ENCODE measurements at regions not wholly inside any gene's neighbourhood (a gene's known extent, or its start where the extent isn't known, plus 50 kb on each side); places are given as distances from the start of the nearest gene placed in this dataset.

GRCh38 chr2:144876013-144876412 is 356.1 kb upstream of the ZEB2 start:
- Histone ChIP-seq H3K36me3 (no peaks in the 10 kb centered on the region), H3K27ac (no peak overlapping the region), H3K4me3 (no peak overlapping the region), H3K27me3 (no peaks in the 10 kb centered on the region), H3K9me3 (no peaks in the 10 kb centered on the region), H3K4me1 (no peaks in the 10 kb centered on the region)
- intact Hi-C loops (cut with DNase I) = no loop called here
- TF ChIP-seq CTCF (IDR thresholded peaks at IDR 0.05) = no peak
- ATAC-seq (no peak), DNase-seq (no peak)

GRCh38 chr2:144875290-144875969 is 355.5 kb upstream of the ZEB2 start:
- DNase-seq (no peak), ATAC-seq (no peak)
- Histone ChIP-seq H3K9me3 (no peaks in the 10 kb centered on the region), H3K27ac (no peak overlapping the region), H3K4me1 (no peaks in the 10 kb centered on the region), H3K4me3 (no peak overlapping the region), H3K36me3 (no peaks in the 10 kb centered on the region), H3K27me3 (no peaks in the 10 kb centered on the region)
- no peak for TF ChIP-seq CTCF (IDR thresholded peaks at IDR 0.05)
- intact Hi-C loops (cut with DNase I) = no loop called here

- DNase-seq = no peak
- Histone ChIP-seq H3K4me1 (no peaks in the 10 kb centered on the region), H3K4me3 (no peak overlapping the region), H3K9me3 (no peaks in the 10 kb centered on the region), H3K27ac (no peak overlapping the region), H3K27me3 (no peaks in the 10 kb centered on the region), H3K36me3 (no peaks in the 10 kb centered on the region)
- intact Hi-C loops (cut with DNase I) = no loop called here
- ATAC-seq = no peak
- no peak for TF ChIP-seq CTCF (IDR thresholded peaks at IDR 0.05)
These were observed 345.8 kb upstream of the ZEB2 start for GRCh38 chr2:144865670-144866069.

- Histone ChIP-seq H3K9me3 (peaks cover 0 to 6% of the 10 kb centered on the region in 2 donors), H3K4me1 (no peaks in the 10 kb centered on the region), H3K27ac (no peak overlapping the region), H3K36me3 (no peaks in the 10 kb centered on the region), H3K27me3 (no peaks in the 10 kb centered on the region), H3K4me3 (no peak overlapping the region)
- TF ChIP-seq CTCF (IDR thresholded peaks at IDR 0.05) = no peak
- intact Hi-C loops (cut with DNase I) = no loop called here
- ATAC-seq = no peak
- no peak for DNase-seq
These were observed 339.8 kb upstream of the ZEB2 start for GRCh38 chr2:144859716-144860115.

GRCh38 chr2:144858211-144858610 is 338.3 kb upstream of the ZEB2 start:
- intact Hi-C loops (cut with DNase I) = no loop called here
- ATAC-seq = no peak
- peaks cover 0 to 10% of the 10 kb centered on the region in 2 donors for H3K9me3 ChIP-seq
- no peak overlapping the region for H3K4me3 ChIP-seq
- no peak overlapping the region for H3K27ac ChIP-seq
- no peaks in the 10 kb centered on the region for H3K27me3 ChIP-seq
- no peak for TF ChIP-seq CTCF (IDR thresholded peaks at IDR 0.05)
- no peak for DNase-seq
- no peaks in the 10 kb centered on the region for H3K36me3 ChIP-seq
- H3K4me1 ChIP-seq = no peaks in the 10 kb centered on the region

Data from left lung (tissue), 4 donors.